GM06990 (cell line): ENCODE measurements at regions not wholly inside any gene's neighbourhood (a gene's known extent, or its start where the extent isn't known, plus 50 kb on each side); places are given as distances from the start of the nearest gene placed in this dataset.

Experiments used
- DNase-seq: peaks from one replicate; pipeline ENCODE4 v3.0.0-alpha.2; 2011; ENCODE audit not compliant: insufficient read length; ENCODE audit errors: extremely low read depth
- H3K27me3 ChIP-seq: replicated peaks from 2 replicates; pipeline ENCODE4 v1.6.0; 2011; ENCODE audit warnings: low read length; ENCODE audit not compliant: control insufficient read depth, insufficient read depth
- H3K36me3 ChIP-seq: 2 replicates; pipeline ENCODE4 v1.5.1; 2011; ENCODE audit warnings: low read length; ENCODE audit not compliant: control insufficient read depth, insufficient read depth
- H3K4me3 ChIP-seq: replicated peaks from 2 replicates; pipeline ENCODE4 v1.5.1; 2011; ENCODE audit warnings: low read depth, mild to moderate bottlenecking, control low read depth, low read length
- TF ChIP-seq, protein P1 (sequence below): IDR thresholded peaks from 2 replicates; pipeline ENCODE4 v1.5.1; 2011; ENCODE audit warnings: low read length, control low read depth, mild to moderate bottlenecking, inconsistent platforms; ENCODE audit not compliant: insufficient read depth, poor library complexity, severe bottlenecking

DNA sequence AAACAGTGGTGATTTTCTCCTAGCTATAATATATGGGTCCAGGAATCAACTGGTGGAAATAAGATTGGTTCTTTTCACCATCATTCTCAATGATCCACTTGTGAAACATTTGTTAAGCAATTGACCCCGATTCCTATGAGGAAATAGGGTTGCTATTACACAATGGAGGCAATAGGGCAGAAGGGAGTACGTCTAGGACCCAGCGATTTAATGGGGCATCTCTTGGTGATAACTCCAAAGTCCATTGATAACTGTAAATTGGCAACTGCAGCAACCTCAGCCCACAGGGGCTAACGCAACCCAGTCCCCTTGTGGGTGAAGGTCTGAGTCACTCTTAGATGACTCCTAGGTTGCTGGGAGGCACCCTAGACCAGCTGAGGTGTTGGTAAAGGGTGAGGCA, 62.5 kb upstream of the BARHL2 start:
- Histone ChIP-seq H3K36me3 (no peaks in the 10 kb centered on the region), H3K27me3 (no peaks in the 10 kb centered on the region; the same call in 1 of the 2 replicates), H3K4me3 (no peak overlapping the region)
- no peak for DNase-seq
- TF ChIP-seq, protein P1, sequence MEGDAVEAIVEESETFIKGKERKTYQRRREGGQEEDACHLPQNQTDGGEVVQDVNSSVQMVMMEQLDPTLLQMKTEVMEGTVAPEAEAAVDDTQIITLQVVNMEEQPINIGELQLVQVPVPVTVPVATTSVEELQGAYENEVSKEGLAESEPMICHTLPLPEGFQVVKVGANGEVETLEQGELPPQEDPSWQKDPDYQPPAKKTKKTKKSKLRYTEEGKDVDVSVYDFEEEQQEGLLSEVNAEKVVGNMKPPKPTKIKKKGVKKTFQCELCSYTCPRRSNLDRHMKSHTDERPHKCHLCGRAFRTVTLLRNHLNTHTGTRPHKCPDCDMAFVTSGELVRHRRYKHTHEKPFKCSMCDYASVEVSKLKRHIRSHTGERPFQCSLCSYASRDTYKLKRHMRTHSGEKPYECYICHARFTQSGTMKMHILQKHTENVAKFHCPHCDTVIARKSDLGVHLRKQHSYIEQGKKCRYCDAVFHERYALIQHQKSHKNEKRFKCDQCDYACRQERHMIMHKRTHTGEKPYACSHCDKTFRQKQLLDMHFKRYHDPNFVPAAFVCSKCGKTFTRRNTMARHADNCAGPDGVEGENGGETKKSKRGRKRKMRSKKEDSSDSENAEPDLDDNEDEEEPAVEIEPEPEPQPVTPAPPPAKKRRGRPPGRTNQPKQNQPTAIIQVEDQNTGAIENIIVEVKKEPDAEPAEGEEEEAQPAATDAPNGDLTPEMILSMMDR, result no peak

DNA sequence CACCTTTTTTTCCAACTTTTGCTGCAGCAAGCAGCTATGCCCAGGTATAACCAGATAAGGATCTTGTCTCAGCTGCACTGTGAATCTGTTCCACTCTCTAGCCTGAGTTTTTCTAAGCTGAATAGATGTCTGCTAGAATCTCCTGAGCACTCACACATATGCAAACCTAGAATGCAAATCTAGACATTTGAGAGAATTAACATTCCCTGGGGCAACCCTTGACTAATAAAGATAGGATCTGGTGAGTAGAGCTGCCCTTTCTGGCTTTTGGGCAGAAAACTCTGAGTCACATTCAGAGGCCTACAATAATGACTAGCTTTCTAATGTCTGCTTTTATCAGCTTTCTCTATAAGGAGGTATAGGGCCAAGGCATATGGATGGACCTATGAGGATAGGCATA, 61.4 kb upstream of the BARHL2 start:
- H3K36me3 ChIP-seq, result no peaks in the 10 kb centered on the region
- H3K4me3 ChIP-seq, result no peak overlapping the region
- TF ChIP-seq, protein P1, result no peak
- DNase-seq, result no peak
- H3K27me3 ChIP-seq, result no peaks in the 10 kb centered on the region; the same call in 1 of the 2 replicates

- no peak overlapping the region for H3K4me3 ChIP-seq
- H3K27me3 ChIP-seq, result no peaks in the 10 kb centered on the region
- no peak for DNase-seq
- no peaks in the 10 kb centered on the region for H3K36me3 ChIP-seq
- TF ChIP-seq, protein P1, result no peak
Measured at GRCh38 chr1:90773812-90774211, 56.7 kb upstream of the BARHL2 start.

DNA sequence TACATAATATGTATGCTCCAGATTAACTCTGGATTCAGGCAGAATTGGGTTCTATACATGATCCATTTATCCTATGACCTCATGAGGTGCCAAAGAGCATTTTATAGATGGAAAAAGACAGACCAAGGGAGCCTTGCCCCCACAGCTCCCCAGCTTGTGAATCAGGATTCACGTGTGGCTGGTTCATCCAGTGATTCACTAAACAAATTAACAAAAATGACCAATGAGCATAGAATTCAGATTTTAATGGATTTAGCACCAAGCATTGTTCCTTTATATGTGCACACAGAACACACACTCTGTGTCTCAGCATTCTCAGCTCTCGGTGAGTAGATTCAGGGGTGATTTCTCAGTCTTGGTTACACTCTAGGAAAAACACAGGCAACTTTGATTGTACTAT, 51.7 kb upstream of the BARHL2 start:
- TF ChIP-seq, protein P1, result no peak
- H3K27me3 ChIP-seq, result no peaks in the 10 kb centered on the region
- DNase-seq, result no peak
- no peaks in the 10 kb centered on the region for H3K36me3 ChIP-seq
- H3K4me3 ChIP-seq, result no peak overlapping the region

GRCh38 chr1:90768098-90768497, 51.0 kb upstream of the BARHL2 start:
- no peaks in the 10 kb centered on the region for H3K27me3 ChIP-seq
- no peaks in the 10 kb centered on the region for H3K36me3 ChIP-seq
- TF ChIP-seq, protein P1, result no peak
- no peak for DNase-seq
- H3K4me3 ChIP-seq, result no peak overlapping the region
